Fibroblast of lung (primary cell): ENCODE measurements at regions not wholly inside any gene's neighbourhood (a gene's known extent, or its start where the extent isn't known, plus 50 kb on each side); places are given as distances from the start of the nearest gene placed in this dataset.
"Not testable (repeated sequence)": the region's sequence is repeated elsewhere in the genome, so short reads cannot be mapped to it uniquely, and the experiment has no call there.

Experiments used
- CTCF ChIP-seq, 2 donors: IDR thresholded peaks in 1 of 2; conservative IDR thresholded peaks in 1 of 2; 1 replicate in 1 of 2; 2 replicates in 1 of 2; pipeline ENCODE4 v1.5.1; 2011 to 2012; ENCODE audit warnings: low read length in 2 of 2, control low read depth in 1 of 2, inconsistent platforms in 1 of 2, low read depth in 1 of 2, mild to moderate bottlenecking in 1 of 2
- EZH2 ChIP-seq: IDR thresholded peaks from 2 replicates; pipeline ENCODE4 v1.5.1; 2012; ENCODE audit warnings: low read length, control low read depth, mild to moderate bottlenecking; ENCODE audit errors: missing control alignments

DNA sequence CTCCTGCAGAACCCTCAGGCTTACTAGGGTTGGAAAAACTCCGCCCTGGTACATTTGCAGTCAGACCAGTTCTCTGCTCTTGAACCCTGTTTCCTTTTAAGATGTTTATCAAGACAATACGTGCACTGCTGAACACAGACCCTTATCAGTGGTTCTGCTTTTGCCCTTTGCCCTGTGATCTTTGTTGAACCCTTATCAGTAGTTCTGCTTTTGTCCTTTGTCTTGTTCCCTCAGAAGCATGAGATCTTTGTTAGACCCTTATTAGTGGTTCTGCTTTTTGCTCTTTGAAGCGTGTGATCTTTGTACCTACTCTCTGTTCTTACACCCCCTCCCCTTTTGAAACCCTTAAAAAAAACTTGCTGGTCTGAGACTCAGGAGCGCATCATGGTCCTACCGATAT is 457.5 kb upstream of the FSHR start:
- TF ChIP-seq CTCF (conservative IDR thresholded peaks at IDR 0.05 in 1 of 2, IDR thresholded peaks at IDR 0.05 in 1 of 2; ENCODE audit: low read depth in 1 of 2, low read length in 2 of 2); EZH2: not testable (repeated sequence)
